ENCODE measurements at regions not wholly inside any gene's neighbourhood (a gene's known extent, or its start where the extent isn't known, plus 50 kb on each side); places are given as distances from the start of the nearest gene placed in this dataset.

DNA sequence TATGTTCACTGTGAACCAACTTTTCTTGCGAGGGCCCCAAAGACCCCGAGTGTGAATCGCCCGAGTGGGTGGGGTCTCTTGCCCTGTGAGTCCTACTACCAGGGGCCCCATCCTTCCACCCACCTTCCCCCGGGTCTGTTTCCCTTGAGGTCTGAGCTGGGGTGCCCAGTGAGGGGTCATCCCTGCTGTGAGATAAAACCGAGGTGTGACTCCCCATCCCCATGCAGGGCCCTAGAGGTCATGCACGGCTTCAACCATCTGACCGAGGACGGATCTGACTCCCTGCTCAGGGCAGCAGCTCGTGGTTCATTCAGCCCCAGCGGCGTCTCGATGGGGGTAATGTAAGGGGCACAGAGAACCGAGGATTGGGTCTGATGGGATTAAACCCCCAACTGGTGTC is 103.1 kb upstream of the SULF2 start:
- intact Hi-C loops (cut with DNase I), result no loop called here
- Histone ChIP-seq H3K9me3 (no peaks in the 10 kb centered on the region), H3K36me3 (no peaks in the 10 kb centered on the region), H3K27ac (no peak overlapping the region), H3K27me3 (peaks cover 0 to 11% (median 2%) of the 10 kb centered on the region in 9 donors), H3K4me1 (no peaks in the 10 kb centered on the region), H3K4me3 (no peak overlapping the region)
- ATAC-seq (no peak), DNase-seq (no peak)
- WGBS, 4 donors, result 72 to 85% (median 82%) methylated on average over 14 of the region's 14 CpGs
- TF ChIP-seq CTCF (IDR thresholded peaks at IDR 0.05) (no peak), POLR2A (IDR thresholded peaks at IDR 0.05) (no peak)

DNA sequence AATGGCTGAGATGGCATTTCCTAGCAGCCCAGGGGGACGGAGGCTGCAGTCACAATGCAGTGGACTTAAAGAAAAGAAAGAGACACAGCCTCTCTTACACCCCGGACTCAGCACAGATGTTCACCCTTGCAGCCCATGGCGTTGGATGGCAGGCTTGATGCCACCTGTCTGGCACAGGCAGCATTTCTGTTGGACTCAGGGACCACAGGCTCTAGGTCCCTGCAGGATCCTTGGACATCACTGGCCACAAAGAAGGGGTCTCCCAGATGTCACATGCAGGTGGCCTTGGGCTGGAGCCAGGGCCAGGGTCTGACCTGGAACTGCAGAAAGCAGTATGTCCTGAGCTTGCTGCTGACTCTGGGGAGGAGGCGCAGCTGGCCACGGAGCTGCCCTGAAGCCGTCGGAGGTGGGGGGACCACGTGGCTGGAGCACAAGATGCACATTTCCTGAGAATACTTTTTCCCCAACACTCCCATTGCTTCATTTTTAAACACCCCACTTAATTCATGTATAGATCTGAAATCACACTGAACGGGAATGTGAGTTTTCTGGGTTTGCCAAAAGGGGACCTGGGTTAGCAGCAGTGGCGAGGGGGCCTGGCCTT is 102.3 kb upstream of the SULF2 start:
- no peak for ATAC-seq
- Histone ChIP-seq H3K27me3 (peaks cover 0 to 11% (median 2%) of the 10 kb centered on the region in 9 donors), H3K36me3 (no peaks in the 10 kb centered on the region), H3K27ac (no peak overlapping the region), H3K4me1 (no peaks in the 10 kb centered on the region), H3K9me3 (no peaks in the 10 kb centered on the region), H3K4me3 (no peak overlapping the region)
- WGBS, 4 donors, result 72 to 80% (median 75%) methylated on average over 9 to 10 of the region's 10 CpGs
- no peak for TF ChIP-seq CTCF (IDR thresholded peaks at IDR 0.05)
- TF ChIP-seq POLR2A (IDR thresholded peaks at IDR 0.05), result no peak
- intact Hi-C loops (cut with DNase I), result no loop called here
- no peak for DNase-seq

GRCh38 chr20:47887064-47887463 is 101.8 kb upstream of the SULF2 start:
- ATAC-seq (no peak), DNase-seq (no peak)
- no peaks in the 10 kb centered on the region for H3K4me1 ChIP-seq
- H3K4me3 ChIP-seq, result no peak overlapping the region
- intact Hi-C loops (cut with DNase I), result no loop called here
- H3K36me3 ChIP-seq, result no peaks in the 10 kb centered on the region
- TF ChIP-seq CTCF (IDR thresholded peaks at IDR 0.05) (no peak), POLR2A (IDR thresholded peaks at IDR 0.05) (no peak)
- H3K9me3 ChIP-seq, result no peaks in the 10 kb centered on the region
- H3K27me3 ChIP-seq, result peaks cover 0 to 11% (median 2%) of the 10 kb centered on the region in 9 donors
- 81 to 91% (median 84%) methylated on average over 8 of the region's 8 CpGs for WGBS, 4 donors
- no peak overlapping the region for H3K27ac ChIP-seq

DNA sequence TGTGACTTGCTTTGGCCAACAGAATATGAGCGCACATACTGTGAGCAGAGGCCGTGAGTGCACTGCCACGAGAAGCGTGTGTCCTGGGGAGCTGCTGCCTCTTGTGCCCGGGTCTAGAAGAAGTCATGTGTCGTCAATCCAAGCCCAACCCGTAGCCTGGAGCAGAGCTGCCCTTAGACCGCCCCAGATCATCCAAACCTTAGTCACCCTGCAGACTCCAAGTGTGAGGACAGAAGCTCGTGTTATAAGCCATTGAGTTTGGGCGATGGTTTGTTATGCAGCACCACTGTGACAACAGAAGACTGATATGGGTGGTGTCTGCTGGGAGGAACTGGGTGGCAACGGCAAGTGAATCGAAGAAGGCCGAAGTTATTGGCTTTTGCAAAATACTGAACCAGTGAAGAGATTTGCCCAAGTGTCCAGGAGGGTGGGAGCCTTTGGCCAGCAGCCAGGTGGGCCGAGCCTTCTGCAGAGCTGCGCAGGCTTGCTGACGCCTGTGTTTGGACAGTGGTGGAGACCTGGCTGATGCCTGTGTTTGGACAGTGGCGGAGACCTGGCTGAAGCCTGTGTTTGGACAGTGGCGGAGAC is 101.3 kb upstream of the SULF2 start:
- peaks cover 0 to 11% (median 2%) of the 10 kb centered on the region in 9 donors for H3K27me3 ChIP-seq
- DNase-seq, result no peak
- no peaks in the 10 kb centered on the region for H3K4me1 ChIP-seq
- ATAC-seq, result no peak
- no peaks in the 10 kb centered on the region for H3K9me3 ChIP-seq
- no peaks in the 10 kb centered on the region for H3K36me3 ChIP-seq
- no peak for TF ChIP-seq CTCF (IDR thresholded peaks at IDR 0.05)
- no peak for TF ChIP-seq POLR2A (IDR thresholded peaks at IDR 0.05)
- 88 to 90% (median 89%) methylated on average over 17 to 18 of the region's 18 CpGs for WGBS, 4 donors
- intact Hi-C loops (cut with DNase I), result no loop called here
- no peak overlapping the region for H3K27ac ChIP-seq
- H3K4me3 ChIP-seq, result no peak overlapping the region
